Fibroblast of skin of right biceps (primary cell): ENCODE measurements at regions not wholly inside any gene's neighbourhood (a gene's known extent, or its start where the extent isn't known, plus 50 kb on each side); places are given as distances from the start of the nearest gene placed in this dataset.
"Not testable (repeated sequence)": the region's sequence is repeated elsewhere in the genome, so short reads cannot be mapped to it uniquely, and the experiment has no call there.

Experiments
- DNase-seq: peaks from one replicate; pipeline ENCODE4 v3.0.0-alpha.2; 2013

DNA sequence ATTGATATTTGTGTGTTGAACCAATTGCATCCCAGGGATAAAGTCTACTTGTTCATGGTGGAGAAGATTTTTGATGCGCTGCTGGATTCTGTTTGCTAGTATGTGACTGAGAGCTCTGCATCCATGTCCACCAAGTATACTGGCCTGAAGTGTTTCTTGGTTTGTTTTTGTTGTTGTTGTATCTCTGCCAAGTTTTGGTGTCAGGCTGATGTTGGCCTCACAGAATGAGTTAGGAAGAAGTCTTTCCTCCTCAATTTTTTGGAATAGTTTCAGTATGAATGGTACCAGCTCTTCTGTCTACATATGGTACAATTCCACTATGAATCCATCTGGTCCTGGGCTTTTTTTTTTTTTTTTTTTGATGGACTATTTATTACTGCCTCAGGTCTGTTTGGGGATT lies 50.9 kb upstream of the OSTN start:
- DNase-seq: no peak

DNA sequence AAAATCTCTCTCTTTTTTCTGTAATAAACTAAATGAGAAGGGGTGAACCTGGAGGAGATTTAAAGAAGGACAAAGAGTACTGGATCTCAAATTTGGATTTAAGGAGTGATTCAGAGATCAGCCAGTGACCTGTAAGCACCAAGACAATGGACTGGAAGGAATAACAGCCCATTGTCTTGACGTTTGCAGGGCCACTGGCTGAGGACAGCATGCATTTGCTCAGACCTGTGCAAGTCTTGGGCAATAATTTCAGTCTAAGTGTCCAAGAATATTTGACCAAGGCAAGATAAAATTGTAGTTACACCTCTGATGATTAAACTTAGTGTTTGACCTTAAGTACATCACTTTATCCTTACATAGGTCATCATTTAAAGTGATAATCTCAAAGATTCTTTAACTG lies 55.8 kb upstream of the OSTN start:
- no peak for DNase-seq

DNA sequence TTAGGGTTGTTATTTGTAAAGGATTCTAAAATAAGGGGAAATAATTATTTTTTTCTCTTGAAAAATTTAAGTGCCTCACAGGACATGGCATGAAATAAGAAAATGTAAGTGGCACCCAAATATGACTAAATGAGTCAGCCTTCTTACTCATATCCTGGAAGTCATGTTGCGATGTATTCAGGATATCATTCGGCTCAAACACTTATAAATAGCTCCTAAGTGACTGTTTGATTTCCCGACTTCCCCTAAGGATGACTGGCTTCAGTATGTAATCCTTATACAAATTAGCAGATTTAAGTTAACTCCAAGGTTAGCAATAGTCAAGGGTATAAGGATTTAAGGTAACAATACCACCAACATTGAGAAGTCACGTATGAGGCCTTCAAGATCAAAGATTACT lies 57.3 kb upstream of the OSTN start:
- peak; percentile 90 for DNase-seq

DNA sequence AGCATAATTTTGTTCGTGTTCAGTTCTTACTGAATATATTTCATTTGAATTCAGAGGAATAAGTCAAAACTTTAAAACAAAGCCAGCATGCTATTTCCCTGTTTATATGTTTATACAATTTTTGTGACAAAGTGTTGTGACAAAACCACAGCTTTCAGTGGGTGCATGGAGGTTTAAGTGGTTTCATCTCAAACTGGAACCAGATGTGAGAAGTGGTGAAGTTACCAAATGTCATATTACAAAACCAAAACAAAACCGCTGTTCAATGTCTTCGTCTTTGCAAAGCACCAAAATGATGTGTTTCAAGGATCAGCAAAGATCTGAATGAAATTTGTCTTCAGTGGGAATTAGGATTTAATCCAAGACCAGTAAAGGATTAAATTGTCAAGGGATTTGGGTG lies 59.3 kb upstream of the OSTN start:
- DNase-seq: peak; percentile 49

DNA sequence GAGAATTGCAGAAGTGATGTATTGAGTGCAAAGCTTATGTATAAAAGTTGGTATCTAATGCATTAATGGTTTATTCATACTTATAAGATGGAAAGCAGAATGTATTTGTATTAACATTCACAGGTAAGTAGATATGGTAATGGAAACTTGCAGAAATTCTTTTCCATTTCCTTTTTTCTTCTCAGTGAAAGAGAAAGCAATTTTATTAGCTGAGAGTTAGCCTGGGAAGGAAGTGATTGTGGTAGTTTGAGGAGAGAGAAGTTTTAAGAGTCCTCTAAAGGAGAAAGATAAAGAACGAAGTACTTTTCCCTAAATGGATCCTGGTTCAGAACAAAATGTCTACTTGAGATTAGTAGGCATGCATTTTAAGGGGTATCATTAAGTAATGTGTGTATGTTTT lies 60.1 kb upstream of the OSTN start:
- no peak for DNase-seq

DNA sequence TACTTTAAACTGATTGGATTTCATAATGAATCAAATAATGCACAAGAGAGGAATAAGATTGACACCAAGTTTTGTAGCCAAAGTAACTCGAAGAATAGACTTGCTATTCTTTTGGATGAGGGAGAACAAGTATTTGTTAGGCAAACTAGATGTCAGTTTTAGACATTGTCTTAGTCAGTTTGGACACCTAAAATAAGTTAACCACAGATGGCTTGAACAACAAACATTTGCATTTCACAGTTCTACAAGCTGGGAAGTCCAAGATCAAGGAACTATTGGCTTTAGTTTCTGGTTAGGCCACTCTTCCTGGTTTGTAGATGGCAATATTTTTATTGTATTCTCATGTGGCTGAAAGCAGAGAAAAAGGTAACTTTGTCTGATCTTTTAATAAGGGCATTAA lies 61.3 kb upstream of the OSTN start:
- no peak for DNase-seq

DNA sequence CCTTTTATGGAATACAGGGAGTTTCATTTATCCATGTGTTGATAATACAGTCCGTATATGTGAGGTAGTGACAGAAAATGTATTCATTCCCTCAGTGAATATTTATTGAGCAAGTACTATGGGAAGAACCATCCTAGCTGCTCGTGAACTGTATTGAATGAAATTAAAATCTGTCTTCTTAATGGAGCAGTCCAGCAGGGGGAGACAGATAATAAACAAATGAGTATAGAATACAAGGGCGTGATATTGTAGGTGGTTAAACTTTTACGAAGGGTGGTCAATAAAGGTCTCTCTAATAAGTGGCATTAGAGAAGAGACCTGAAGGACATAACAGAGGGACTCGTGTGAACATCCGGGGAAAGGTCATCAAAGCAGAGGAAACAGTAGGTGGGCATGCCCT lies 62.7 kb upstream of the OSTN start:
- DNase-seq: peak; percentile 15

DNA sequence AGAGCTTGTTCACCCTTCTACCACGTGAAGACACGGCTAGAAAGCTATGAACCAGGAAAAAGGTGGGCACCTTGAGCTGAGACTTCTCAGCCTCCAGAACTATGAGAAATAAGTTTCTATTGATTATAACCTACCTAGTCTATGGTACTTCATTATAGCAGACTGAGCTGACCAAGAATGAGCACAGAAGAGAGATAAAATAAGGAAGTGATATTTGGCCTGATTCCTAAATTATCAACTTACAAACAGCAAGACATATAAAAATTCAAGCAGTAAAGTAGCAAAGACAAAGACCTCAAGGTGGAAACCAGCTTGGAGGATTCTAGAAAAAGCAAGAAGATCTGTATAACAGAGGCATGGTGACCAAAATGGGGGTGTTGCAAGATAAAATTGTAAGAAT lies 63.9 kb upstream of the OSTN start:
- no peak for DNase-seq

DNA sequence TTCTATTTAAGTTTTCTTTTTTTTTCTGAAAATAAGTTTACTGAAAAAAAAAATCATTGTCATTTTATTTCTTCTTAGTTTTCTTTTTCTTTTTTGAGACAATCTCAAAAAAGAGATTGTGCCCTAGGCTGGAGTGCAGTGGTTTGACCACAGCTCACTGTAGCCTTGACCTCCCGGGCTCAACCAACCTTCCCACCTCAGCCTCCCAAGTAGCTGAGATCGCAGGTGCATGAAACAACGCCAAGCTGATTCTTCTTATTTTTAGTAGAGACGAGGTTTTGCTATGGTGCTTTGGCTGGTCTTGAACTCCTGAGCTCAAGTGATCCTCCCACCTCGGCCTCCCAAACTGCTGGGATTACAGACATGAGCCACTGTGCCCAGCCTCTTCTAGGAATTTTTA lies 65.7 kb upstream of the OSTN start:
- DNase-seq: no peak

DNA sequence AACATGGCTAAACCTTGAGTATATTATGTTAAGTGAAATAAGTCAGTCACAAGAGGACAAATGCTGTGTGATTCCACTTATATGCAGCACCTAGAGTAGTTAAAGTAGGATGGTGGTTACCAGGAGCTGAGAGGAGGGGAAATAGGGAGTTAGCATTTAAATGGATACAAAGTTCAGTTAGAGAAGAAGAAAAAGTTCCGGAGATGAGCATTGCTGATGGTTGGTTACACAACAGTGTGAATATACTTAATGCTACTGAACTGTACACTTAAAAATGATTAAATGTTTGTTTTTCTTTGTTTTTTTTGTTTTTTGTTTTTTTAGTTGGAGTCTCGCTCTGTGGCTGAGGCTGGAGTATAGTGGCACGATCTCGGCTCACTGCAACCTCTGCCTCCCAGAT lies 67.7 kb upstream of the OSTN start:
- no peak for DNase-seq

DNA sequence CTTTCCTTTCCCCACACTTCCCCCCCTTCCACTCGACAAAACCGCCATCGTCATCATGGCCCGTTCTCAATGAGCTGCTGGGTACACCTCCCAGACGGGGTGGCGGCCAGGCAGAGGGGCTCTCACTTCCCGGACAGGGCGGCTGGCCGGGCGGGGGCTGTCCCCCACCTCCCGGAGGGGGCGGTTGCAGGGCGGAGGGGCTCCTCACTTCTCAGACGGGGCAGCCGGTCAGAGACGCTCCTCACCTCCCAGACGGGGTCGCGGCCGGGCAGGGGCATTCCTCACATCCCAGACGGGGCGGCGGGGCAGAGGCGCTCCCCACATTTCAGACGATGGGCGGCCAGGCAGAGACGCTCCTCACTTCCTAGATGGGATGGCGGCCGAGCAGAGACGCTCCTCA lies 74.2 kb upstream of the OSTN start:
- DNase-seq: not testable (repeated sequence)

DNA sequence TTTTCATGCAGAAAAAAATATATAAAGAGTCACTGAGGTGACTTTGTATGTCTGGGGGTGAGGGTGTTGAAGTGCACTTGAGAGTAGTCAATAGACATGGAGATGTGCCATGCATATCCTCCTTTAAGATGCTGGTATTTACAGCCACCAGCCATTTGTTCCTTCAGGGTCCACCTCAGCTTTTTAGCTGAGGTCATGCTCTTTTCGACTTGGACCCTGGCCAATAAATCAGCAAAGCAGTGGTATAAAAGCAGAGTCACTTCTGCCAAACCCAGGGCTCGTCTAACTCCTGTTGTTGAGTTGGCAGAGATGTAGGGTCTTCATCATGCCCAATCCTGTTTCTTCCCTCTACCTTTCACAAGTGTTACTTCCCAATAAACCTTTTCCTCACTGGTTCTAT lies 75.1 kb upstream of the OSTN start:
- DNase-seq: no peak

DNA sequence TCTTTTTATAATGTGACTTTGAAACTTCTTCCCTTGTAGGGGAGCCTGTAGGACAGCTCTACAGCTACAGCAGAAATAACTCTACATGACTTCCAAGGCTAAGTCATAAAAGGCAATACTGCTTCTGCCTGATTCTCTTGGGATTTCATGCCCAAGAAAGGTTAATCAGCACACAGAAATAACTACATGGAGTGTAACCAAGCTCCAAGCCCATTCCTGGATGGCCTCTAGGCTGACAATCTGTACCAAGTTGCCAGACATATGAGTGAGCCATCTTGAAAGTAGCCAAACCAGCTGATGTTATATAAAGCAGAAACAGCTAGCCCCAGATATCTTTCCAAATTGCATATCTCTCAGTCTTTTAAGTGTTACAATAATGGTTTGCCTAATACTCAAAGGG lies 75.8 kb upstream of the OSTN start:
- no peak for DNase-seq

DNA sequence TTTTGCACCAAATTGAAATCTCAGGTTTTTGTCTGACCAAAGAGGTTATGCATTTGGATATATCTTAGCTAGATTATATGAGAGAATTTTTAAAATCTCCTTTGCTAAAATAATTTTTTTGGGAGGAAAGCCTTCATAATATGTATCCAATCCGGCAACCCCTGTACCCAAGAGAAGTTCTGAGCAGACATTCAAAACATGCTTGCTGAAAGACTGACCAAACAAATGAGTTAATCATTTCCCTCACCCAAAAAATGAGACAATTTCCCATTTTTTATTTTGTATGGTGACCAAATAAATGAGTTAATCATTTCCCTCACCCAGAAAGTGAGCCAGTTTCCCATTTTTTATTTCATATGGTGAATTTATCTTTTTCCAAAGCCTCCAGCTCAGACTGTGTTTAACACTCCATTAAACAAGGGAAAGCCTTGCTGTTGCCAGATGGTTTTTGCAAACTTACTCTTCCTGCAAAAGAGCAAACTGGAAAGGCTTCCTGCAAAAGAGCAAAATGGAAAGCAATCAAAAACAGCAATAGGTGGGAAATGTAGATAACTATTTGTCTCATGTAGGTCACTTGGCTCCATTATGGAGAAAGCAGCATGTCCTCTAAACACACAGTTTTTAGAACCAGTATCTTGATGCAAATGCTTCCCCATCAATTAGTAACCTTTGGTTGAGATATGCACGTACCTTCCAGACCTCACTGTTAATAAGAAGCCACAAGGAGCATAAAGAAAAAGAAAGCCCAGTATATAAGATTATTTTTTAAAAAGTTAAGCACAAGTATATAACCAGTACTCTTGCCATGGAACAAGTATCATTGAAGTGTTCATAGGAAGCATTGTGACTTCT lies 78.4 kb upstream of the OSTN start:
- DNase-seq: no peak

DNA sequence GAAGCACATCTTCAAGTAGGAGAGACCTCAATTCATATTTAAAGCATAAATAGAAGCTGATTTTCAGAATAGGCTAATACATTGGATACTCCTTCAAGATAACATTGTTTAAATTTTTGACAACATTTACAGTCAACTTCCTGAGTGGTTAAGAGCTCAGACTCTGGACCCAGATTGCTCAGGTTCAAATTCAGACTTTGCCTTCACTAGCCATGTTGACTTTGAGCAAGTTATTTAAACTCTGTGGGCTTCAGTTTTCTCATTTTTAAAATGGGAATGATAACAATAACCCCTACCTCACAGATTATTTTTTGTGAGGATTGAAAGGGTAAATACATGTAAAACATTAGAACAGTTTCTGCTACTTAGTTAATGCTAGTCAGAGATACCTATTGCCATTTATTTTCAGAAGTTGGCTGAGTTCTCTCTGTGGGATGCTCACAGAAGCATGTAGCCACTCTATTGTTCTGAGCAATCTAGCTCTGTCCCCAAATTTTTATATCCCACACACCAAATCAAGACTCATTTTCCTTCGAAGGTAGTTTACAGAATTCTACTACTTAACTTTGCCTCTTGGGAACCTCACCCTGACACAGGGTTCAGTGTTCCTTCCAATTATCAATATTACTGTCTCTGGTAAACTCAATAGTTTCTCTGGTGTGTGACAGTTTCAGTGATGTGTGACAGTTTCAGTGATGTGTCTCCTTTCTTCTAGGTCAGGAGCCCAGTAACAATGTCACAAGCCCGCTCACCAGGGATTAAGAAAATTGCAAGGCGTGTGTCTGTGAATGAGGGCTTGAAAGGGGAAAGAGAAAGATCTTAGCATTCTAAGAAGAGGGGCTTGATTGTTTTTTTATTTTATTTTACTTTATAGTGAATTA lies 79.4 kb upstream of the OSTN start:
- DNase-seq: no peak

DNA sequence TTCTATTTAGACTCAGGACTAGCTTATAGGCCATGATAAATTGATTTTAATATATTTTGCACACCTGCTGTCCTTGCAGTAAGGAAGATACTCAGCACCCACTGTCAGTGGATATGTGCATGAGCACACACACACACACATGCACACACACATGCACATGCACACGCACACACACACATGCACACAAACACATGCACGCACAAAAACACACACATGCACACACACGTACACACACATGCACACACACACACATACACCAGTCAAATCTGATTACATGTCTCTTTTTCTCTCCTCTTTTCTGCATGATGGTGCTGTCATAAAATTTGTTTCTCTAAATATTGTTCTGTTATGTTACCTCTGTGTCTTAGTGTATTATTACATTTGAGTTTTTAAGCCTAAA lies 87.3 kb upstream of the OSTN start:
- DNase-seq: no peak

DNA sequence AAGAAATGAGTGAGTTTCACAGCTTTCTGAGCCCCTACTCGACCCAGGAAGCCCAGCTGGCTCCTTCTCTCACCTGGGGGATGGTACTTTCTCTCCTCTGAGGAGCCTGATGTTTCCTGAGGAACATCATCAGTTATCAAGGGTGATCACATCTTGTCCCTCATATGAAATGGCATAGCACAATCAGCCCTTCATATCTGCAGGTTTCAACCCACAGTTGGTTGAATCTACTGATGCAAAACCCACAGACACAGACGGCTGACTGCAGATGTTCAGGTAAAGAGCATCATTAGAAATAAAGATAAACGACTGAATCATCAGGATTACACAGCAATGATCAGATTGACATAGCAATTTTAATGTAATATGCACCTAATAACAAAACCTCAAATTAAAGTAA lies 93.6 kb upstream of the OSTN start:
- DNase-seq: no peak

DNA sequence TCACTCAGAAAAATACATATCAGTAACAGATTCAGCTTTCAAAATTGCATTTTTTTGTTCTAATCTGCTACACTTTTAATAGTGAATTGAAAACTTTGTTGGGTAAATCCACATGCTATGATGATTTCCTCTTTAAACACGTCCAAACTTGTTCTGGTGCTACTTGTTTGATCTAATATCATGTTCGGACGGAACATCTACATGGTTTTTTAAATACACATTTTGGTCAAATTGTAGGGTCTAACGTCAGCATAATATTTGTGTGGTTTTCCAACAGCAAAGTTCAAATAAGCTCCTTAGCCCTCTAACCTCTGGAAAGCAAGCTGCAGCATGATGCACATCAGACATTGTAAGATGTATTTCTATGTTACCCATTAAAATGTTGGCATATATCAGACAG lies 98.5 kb upstream of the OSTN start:
- no peak for DNase-seq

DNA sequence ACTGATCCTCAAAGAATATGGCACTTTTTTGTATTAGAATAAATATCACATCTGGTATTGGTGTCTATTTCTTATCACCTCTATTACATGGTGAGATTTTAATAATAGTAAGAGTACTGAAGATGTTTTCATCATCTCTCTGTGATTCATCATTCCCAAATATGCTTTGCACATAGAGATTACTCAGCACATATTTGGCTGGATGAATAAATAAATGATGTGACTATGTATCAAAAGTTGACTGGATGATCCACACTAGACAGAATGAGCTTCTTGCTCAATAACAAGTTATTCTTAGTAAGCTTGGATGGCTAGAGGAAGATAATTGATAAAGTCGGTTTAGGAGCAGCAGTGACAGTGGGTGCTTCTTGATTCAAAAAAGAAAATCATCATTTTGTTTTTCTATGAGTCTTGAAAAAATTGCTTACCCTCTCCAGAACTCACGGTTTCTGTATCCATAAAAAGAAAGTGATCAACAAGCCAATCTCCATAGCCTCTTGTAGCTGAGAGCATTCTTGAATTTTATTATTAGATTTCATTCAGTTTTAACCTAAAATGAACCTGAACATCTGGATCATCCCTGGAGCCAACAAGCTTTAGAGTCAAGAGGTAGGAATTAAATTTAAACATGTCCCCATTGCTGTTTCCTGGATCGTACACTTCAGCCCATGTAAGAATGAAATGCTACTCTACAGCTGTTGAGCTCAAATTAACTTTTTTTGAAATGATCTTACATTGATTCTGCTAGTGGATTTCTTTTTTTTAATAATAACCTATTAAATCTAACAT lies 104.8 kb upstream of the OSTN start:
- DNase-seq: peak; percentile 85

DNA sequence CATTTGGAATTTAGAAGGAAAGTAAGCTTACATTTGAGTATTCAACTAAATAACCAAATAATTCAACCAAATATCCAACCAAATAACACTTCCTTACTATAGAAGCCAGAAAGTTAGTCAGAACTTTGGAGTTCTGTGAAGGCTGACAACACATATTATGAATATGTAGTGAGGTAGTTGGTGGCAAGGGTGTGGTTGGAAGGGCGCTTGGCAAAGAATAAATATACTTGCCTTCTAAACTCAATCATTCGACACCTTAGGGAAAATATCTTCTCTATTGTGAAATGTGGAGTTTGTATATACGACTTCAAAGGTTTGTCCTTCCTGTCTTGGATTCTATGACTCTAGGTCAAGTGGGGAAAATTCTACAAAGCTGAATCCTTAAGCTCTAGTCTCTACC lies 111.7 kb upstream of the OSTN start:
- DNase-seq: no peak

DNA sequence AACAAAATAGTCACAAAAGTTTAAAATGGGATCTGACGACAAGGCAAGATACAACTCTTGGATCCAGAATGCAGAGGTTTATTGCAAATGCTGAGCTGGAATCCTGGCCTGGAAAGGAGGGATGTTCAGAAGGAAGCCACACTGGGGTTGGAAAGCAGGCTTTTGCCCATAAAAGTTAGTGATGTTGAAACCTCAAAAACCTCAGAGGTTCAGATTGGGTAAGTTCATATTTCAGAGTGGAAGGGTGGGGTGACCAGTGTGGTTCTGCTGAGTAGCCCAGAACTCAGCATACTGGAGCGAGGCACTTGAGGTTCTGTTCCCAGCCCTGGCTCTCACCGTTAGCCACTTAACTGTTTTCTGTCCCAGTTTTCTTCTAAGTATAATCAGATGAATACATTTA lies 114.0 kb upstream of the OSTN start:
- DNase-seq: peak; percentile 12

DNA sequence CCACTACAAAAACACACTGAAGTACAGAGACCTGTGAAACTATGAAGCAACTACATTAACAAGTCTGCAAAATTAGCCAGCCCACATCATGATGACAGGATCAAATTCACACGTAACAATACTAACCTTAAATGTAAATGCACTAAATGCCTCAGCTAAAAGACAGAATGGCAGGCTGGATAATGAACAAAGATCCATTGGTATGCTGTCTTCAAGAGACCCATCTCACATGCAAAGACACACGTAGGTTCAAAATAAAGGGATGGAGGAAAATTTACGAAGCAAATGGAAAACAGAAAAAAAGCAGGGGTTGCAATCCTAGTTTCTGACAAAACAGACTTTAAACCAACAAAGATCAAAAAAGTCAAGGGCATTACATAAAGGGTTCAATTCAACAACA lies 120.1 kb upstream of the OSTN start:
- DNase-seq: not testable (repeated sequence)

DNA sequence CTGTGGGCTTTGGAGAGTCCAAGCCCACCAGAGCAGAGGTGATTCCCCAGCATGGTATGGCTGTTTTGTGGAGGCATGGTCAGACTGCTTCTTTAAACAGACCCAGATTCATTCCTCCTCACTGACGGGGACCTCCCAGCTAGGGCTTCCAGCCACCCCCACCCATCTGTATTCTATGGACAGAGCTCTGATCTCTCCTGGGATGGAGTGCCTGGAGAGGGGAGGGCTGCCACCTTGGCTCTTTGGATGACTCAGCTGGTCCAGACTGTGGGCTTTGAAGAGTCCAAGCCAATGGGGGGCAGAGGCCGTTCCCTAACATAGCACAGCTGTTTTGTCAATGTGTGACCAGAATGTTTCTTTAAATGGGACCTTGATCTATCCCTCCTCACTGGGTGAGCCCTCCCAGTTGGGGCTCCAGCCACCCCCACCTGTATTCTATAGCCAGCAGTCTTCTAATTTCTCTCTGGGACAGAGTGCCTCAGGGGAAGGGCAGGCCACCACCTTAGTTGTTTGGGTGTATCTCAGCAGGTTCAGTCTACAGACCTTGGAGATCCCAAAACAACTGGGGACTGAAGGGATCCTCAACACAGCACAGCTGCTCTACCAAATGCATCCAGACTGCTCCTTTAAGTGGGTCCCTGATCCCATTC lies 122.0 kb upstream of the OSTN start:
- DNase-seq: peak; percentile 7
